ENCODE measurements at regions not wholly inside any gene's neighbourhood (a gene's known extent, or its start where the extent isn't known, plus 50 kb on each side); places are given as distances from the start of the nearest gene placed in this dataset.

GRCh38 chr4:138078751-138079520 lies 163.2 kb downstream of the SLC7A11 start:
- no peak for DNase-seq

GRCh38 chr4:138078253-138078652 lies 163.9 kb downstream of the SLC7A11 start:
- no peak for DNase-seq

GRCh38 chr4:138076561-138076960 lies 165.6 kb downstream of the SLC7A11 start:
- DNase-seq, result no peak

- DNase-seq, result no peak
Observed at GRCh38 chr4:138070816-138071215, 171.3 kb downstream of the SLC7A11 start.

DNA sequence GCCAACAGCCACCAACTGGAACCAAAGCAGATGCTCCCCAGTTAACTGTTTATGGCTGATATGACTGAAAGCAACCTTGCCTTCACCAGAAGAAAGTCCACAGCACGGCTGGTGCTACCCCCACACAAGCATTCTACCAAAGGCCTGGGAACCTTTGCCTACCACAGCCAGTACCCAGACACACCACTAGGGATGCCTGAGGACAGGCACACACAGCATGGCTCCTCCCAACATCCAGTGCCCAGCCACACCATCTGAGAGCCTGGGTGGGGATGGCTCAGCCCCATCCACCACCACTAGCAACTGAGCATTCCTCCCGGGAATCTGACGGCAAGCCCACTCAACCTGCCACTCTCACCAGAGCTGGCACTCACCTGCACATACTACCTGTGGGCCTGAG lies 178.6 kb downstream of the SLC7A11 start:
- DNase-seq, result no peak

GRCh38 chr4:138062929-138063328 lies 179.2 kb downstream of the SLC7A11 start:
- no peak for DNase-seq

- DNase-seq, result no peak
Observed at GRCh38 chr4:138056541-138056940, 185.6 kb downstream of the SLC7A11 start.

- no peak for DNase-seq
Observed at GRCh38 chr4:138055890-138056289, 186.3 kb downstream of the SLC7A11 start.

DNA sequence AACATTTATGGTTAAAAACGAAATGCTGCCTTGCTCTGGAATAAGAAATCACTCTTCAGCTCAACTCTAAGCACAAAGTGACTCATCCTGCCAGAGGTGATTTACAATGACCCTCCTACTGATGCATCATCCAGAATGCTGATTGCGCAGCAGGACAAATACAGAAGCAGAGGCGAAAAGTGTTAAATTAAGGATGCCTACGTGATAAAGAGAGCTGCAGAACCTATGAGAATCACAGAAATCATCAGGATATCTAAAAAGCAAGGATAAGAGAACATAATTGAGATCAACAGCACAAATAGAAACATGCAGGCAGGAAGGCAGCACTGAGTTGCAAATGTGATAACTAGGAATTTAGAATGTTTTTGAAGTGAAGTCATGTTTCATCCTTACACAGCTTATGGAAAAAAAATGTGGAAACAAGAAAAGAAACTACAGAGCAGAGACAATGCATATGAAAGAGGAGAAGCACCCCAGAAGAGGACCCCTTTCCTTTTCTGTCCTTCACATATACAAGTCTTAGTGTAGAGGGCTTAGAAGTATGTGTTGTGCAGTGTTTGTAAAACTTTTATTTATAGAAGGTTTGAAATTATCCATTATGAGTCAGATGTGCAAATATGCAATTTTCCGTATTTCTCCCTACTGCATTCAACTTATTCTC lies 188.4 kb downstream of the SLC7A11 start:
- no peak for DNase-seq

GRCh38 chr4:138052806-138053632 lies 189.1 kb downstream of the SLC7A11 start:
- peak; percentile 6 for DNase-seq

DNA sequence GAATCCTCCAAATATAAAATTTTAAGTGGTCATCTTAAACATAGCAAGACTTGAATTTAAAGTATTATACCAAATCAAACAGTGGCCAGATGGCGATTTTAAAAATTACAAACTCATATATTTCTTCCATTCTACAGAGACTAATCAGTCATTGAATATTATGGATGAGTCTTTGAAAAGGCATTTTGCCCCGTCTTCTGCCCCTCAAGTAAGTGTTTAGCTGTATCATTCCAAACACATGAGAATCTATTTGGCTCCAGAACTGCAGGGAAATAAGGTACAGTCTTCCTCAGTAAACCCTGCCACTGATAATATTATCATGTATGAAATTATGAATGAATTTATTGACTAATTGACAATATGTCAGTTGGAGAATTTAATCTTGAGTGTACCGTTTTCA lies 191.0 kb downstream of the SLC7A11 start:
- no peak for DNase-seq

DNA sequence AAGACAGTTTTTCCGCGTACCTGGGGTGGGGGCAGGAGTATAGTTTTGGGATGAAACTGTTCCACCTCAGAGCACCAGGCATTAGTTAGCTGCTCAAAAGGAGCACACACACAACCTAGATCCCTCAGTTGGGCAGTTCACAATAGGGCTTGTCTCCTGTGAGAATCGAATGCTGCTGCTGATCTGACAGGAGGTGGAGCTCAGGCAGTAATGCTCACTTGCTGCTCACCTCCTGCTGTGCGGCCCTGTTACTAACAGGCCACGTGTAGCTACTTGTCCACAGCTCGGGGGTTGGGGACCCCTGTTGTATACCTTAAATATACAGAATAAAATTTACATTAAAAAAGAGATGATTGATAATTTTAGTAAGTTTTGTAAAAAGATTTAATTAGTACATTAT lies 191.5 kb downstream of the SLC7A11 start:
- DNase-seq, result no peak

DNA sequence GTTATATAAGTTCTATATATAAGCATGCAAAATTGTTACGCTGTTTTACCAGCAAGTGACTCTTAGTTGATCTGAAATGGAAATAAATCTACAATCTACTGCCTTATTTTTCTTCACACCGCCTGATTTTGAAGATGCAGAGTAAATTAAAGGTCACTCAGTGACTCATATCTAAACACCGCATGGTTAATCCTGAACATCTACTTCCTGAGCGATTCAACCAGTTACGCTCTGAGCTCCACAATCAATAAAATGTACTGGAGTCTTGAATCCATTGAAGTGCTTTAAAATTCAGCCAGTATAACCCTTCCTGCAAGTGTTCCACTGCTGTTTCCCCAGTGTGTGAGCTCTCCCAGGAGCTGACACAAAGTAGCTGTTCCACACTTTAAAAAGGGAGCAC lies 192.8 kb downstream of the SLC7A11 start:
- DNase-seq, result no peak

- no peak for DNase-seq
Observed at GRCh38 chr4:138047290-138047689, 194.9 kb downstream of the SLC7A11 start.

DNA sequence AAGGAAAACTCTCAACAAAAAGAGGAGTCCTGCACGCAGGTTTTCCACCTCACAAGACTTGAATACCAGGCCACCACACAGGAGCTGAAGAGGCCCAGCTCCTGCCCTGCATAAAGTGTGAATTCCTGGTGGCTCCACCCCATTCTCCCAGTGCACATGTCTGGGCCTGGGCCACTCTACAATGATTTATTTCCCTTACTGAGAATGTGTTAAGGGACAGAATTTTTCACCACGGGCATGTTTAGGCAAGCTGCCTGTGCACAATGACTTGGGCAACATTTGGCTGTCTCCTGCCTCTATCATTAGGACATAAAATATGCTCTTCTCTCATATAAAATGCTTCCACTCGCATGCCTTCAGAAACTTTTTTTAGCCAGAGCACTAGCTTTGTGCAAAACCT lies 197.1 kb downstream of the SLC7A11 start:
- no peak for DNase-seq

GRCh38 chr4:138039010-138039409 lies 203.1 kb downstream of the SLC7A11 start:
- DNase-seq, result no peak

DNA sequence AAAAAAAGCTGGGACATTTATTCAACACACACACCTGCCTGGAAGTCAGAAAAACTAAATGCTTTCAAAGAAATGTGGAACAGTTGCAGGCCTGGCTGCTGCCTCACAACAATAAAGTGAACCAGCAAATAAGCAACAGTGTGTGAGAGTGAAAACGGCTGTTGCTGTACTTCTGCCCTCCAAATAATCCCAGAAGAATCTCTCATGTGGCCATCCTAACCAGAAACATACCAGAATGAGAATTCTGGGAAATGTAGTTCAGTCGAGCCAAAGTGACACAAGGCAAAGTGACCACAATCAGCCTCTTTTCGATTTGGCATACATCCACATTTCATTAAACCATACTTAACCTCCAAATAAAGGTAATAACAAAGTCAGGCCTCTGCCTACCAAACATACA lies 204.5 kb downstream of the SLC7A11 start:
- no peak for DNase-seq

DNA sequence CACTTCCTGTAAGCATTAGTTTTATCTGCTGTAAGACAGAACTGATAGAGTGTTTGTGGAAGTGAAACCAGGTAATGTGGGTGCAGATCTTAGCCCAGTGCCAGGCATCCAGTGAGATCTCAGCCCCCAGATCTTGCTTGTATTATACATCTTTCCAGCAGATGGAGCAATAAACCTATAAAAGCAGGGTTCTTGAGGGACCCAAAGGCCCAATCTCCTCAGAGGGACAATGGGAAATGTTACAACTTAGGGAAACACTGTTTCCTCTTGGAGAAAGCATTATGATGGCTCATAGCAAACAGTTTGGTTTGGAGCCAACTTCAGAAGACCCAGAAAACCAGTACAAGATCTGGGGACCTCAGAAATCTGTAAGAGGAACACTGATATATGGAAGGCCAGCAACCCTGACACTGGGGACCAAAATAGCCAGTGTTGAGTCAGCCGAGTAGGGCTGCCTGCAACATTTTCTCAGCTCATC lies 206.3 kb downstream of the SLC7A11 start:
- DNase-seq, result no peak

- DNase-seq, result no peak
Observed at GRCh38 chr4:138034871-138035270, 207.3 kb downstream of the SLC7A11 start.

DNA sequence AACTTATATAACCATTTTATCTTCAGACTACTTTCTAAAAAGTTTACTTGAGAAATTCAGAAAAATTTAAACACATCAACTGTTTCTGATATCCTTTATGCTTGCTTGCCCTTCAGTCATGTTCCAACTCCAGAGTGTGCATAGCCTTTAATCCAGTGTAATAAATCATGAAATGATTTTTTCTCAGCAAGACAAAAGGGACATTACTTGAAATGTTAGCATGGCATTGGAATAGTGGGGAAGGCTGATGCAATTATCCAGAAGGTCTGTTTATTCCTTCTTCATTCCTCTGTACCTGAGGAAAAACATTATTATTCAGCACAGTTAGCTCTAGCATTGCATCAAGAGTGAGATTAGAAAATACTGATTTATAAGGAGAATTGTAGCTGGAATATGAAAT lies 209.9 kb downstream of the SLC7A11 start:
- DNase-seq, result no peak

- DNase-seq, result no peak
Observed at GRCh38 chr4:138030375-138030774, 211.8 kb downstream of the SLC7A11 start.

DNA sequence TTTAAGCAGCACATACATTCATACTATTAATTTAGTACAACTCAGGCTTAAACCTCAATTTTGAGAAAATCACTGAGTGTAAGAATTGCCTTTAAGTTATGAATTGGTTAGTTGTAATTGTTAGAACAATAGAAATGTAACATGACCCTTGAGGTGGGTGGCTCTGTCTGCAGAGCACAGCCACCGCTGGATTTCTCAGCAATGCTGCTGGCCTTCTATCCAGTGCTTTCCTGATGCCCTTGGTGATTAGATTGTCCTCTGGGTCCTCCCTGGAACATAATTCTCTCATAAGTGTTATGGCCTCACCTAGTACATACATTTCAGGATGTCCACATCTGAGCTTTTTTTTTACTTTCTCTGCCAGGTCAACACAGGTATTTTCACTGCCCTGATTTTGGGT lies 213.2 kb downstream of the SLC7A11 start:
- DNase-seq, result no peak

DNA sequence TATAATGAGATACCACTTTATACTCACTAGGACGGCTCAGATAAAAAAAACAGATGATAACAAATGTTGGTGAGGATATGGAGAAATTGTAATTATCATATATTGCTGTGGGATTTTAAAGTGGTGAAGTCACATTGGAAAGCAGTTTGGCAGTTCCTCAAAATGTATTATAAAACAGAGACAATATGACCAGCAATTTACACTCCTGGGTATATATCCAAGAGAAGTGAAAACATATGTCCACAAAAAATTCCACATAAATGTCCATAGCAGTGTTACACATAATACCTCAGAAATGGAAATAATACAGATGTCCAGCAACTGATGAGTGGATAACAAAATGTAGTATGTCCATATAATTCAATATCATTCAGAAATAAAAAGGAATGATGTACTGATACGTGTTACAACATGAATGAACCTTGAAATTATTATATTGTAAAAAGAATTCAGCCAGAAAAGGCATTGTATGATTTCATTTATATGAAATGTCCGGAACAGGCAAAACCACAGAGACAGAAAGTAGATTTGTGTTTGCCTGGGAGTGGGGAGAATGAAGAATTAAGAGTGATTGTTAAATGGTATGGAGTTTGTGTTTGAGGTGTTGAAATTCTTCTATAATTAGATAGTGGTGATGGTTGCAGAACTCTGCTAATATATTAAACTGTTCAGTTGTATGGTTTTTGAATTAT lies 220.9 kb downstream of the SLC7A11 start:
- DNase-seq, result no peak
